ENCODE measurements at regions not wholly inside any gene's neighbourhood (a gene's known extent, or its start where the extent isn't known, plus 50 kb on each side); places are given as distances from the start of the nearest gene placed in this dataset.

GRCh38 chr5:28575368-28575767 lies 1537.0 kb upstream of the CDH9 start:
- Histone ChIP-seq H4K20me1 (ENCODE audit: control insufficient read depth, insufficient read depth, insufficient read length) (no peaks in the 10 kb centered on the region), H3K27ac (ENCODE audit: insufficient read length, low read depth, low read length) (no peak overlapping the region), H4K5ac (ENCODE audit: insufficient read length, low read depth, low read length) (no peak overlapping the region), H3T11ph (ENCODE audit: low read length) (no peak overlapping the region), H4K91ac (ENCODE audit: insufficient read length, low read depth, low read length) (no peak overlapping the region), H2AFZ (ENCODE audit: low read length) (no peak overlapping the region), H2AK5ac (ENCODE audit: insufficient read length, low read length) (no peak overlapping the region), H4K8ac (replicated peaks; ENCODE audit: insufficient read length, low read depth, low read length) (no peak overlapping the region), H3K56ac (ENCODE audit: insufficient read length, low read depth, low read length) (no peak overlapping the region), H3K27me3 (ENCODE audit: insufficient read depth, low read length) (no peaks in the 10 kb centered on the region), H3K9me3 (ENCODE audit: control insufficient read depth, low read depth, low read length) (no peaks in the 10 kb centered on the region), H2BK20ac (ENCODE audit: low read depth, low read length, poor library complexity, severe bottlenecking) (no peak overlapping the region), H3K9ac (ENCODE audit: extremely low read depth, insufficient read length, low read length) (no peak overlapping the region), H3K18ac (ENCODE audit: insufficient read length, low read depth, low read length) (no peak overlapping the region), H3K14ac (ENCODE audit: insufficient read depth, low read length) (no peak overlapping the region), H3K4me1 (ENCODE audit: insufficient read depth, low read length) (no peaks in the 10 kb centered on the region), H2BK120ac (ENCODE audit: low read depth, low read length, poor library complexity, severe bottlenecking) (no peak overlapping the region), H3K4me2 (ENCODE audit: insufficient read depth, insufficient read length, low read length) (no peak overlapping the region), H3K79me2 (ENCODE audit: insufficient read depth, low read length) (no peaks in the 10 kb centered on the region), H2BK12ac (ENCODE audit: insufficient read length, low read depth, low read length) (no peak overlapping the region), H3K79me1 (ENCODE audit: insufficient read depth, low read depth, low read length, poor library complexity, severe bottlenecking) (no peaks in the 10 kb centered on the region), H2BK5ac (ENCODE audit: insufficient read length, low read length) (no peak overlapping the region), H3K4ac (ENCODE audit: low read depth, low read length) (no peak overlapping the region), H2BK15ac (ENCODE audit: low read depth, low read length) (no peak overlapping the region), H3K23ac (ENCODE audit: insufficient read length, low read depth, low read length) (no peak overlapping the region), H3K23me2 (ENCODE audit: insufficient read length, low read depth, low read length, poor library complexity, severe bottlenecking) (no peaks in the 10 kb centered on the region)
- Mint-ChIP-seq H3K27me3 (ENCODE audit: low read depth) (no peaks in the 10 kb centered on the region; the same call in 1 of the 2 replicates), H3K27ac (no peak overlapping the region), H3K4me3 (no peak overlapping the region), H3K36me3 (ENCODE audit: insufficient read depth in 1 of 3, low read depth in 3 of 3) (no peaks in the 10 kb centered on the region; a peak in 1 of 7 replicates), H3K4me1 (no peaks in the 10 kb centered on the region), H3K9me3 (no peaks in the 10 kb centered on the region; a peak in 1 of 5 replicates)
- DNase-seq: no peak
- no CpG with 5 or more reads among the region's 7 CpGs for WGBS (ENCODE audit: extremely low coverage, insufficient read length, low lambda C conversion rate)
- no peak for TF ChIP-seq CTCF (conservative IDR thresholded peaks at IDR 0.05)

Measured in H9 (cell line).